MM.1S (cell line): ENCODE measurements at regions not wholly inside any gene's neighbourhood (a gene's known extent, or its start where the extent isn't known, plus 50 kb on each side); places are given as distances from the start of the nearest gene placed in this dataset.

Source experiments
- DNase-seq: peaks from one replicate; pipeline ENCODE4 v3.0.0-alpha.2; 2015
- H2AFZ ChIP-seq: fragments of 300-600 bp; sonication (generic); 2 replicates; pipeline ENCODE4 v1.6.0; 2016; ENCODE audit warnings: antibody characterized with exemption, low read length
- H3F3A ChIP-seq: fragments of 300-600 bp; sonication (generic); 2 replicates; pipeline ENCODE4 v1.6.1; 2016; ENCODE audit warnings: mild to moderate bottlenecking, antibody characterized with exemption, low read length, moderate library complexity, mixed read lengths; ENCODE audit not compliant: insufficient read depth
- H3K27ac ChIP-seq: fragments of 300-600 bp; sonication (generic); 2 replicates; pipeline ENCODE4 v1.5.1; 2016; ENCODE audit warnings: mild to moderate bottlenecking, low read length
- H3K27me3 ChIP-seq: fragments of 300-600 bp; sonication (generic); replicated peaks from 2 replicates; pipeline ENCODE4 v1.6.0; 2016; ENCODE audit warnings: low read length; ENCODE audit not compliant: insufficient read depth
- H3K36me3 ChIP-seq: fragments of 300-600 bp; sonication (generic); replicated peaks from 2 replicates; pipeline ENCODE4 v1.6.1; 2016; ENCODE audit warnings: mild to moderate bottlenecking, low read length, mixed read lengths; ENCODE audit not compliant: insufficient read depth
- H3K4me1 ChIP-seq: fragments of 300-600 bp; sonication (generic); 2 replicates; pipeline ENCODE4 v1.6.1; 2016; ENCODE audit warnings: low read length, mixed read lengths
- H3K4me2 ChIP-seq: fragments of 300-600 bp; sonication (generic); 2 replicates; pipeline ENCODE4 v1.6.0; 2016; ENCODE audit warnings: low read depth, low read length
- H3K4me3 ChIP-seq: fragments of 300-600 bp; sonication (generic); 2 replicates; pipeline ENCODE4 v1.5.1; 2016; ENCODE audit warnings: low read length, mixed read lengths
- H3K79me2 ChIP-seq: fragments of 300-600 bp; sonication (generic); 2 replicates; pipeline ENCODE4 v1.6.1; 2016; ENCODE audit warnings: mixed run types, low read length, mixed read lengths
- H3K9ac ChIP-seq: fragments of 300-600 bp; sonication (generic); 2 replicates; pipeline ENCODE4 v1.6.1; 2016; ENCODE audit warnings: low read length, mixed read lengths
- H3K9me2 ChIP-seq: fragments of 300-600 bp; sonication (generic); replicated peaks from 2 replicates; pipeline ENCODE4 v1.6.1; 2016; ENCODE audit warnings: mild to moderate bottlenecking, low read length, mixed read lengths; ENCODE audit not compliant: insufficient read depth
- H3K9me3 ChIP-seq: fragments of 300-600 bp; sonication (generic); replicated peaks from 2 replicates; pipeline ENCODE4 v1.6.1; 2016; ENCODE audit warnings: mild to moderate bottlenecking, low read length, mixed read lengths; ENCODE audit not compliant: insufficient read depth
- H4K20me1 ChIP-seq: fragments of 300-600 bp; sonication (generic); 2 replicates; pipeline ENCODE4 v1.6.1; 2016; ENCODE audit warnings: mild to moderate bottlenecking, low read length, moderate library complexity, mixed read lengths; ENCODE audit not compliant: insufficient read depth
- EZH2 ChIP-seq: fragments of 300-600 bp; sonication (generic); optimal IDR thresholded peaks from 2 replicates; pipeline ENCODE3; 2017; ENCODE audit warnings: low read depth, mild to moderate bottlenecking, antibody characterized with exemption, low read length, mixed read lengths
- EZH2phosphoT487 ChIP-seq: fragments of 300-600 bp; sonication (generic); IDR thresholded peaks from 2 replicates; pipeline ENCODE4 v1.6.1; 2018; ENCODE audit warnings: antibody characterized with exemption, low read length
- TF ChIP-seq, protein P1 (sequence below): fragments of 300-600 bp; sonication (generic); IDR thresholded peaks from 2 replicates; pipeline ENCODE4 v1.5.1; 2016; ENCODE audit warnings: antibody characterized with exemption, low read length, mixed read lengths

DNA sequence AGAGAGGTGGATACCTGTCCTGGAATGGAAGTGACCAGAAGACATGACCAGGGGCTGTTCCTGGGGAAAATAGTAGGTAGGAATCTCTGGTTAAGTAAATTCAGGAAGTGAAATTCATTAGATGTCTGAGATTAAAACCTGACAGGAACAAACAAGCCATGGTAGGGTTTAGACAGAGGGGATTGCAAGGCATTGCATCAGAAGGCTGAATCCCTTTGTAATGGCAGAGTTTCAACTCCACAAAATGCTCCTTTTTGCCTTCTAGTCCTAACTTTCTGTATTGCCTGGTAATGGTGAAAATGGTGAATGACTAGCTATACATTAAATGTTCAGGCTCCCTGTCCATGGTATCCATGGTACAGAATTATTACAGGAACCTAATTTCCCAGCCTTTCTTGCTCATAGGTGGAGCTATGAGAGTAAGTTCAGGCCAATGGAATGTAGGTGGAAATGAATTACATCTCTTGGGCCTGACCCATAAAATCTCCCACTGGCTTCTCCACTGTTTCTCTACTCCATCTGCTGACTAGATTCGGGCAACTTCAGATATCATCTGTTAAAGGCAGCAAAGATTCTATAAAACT lies 113.4 kb upstream of the CNTLN start:
- no peak overlapping the region for H2AFZ ChIP-seq
- no peaks in the 10 kb centered on the region for H3K36me3 ChIP-seq
- H4K20me1 ChIP-seq = no peaks in the 10 kb centered on the region
- no peak overlapping the region for H3K27ac ChIP-seq
- H3K9me2 ChIP-seq = no peaks in the 10 kb centered on the region
- no peaks in the 10 kb centered on the region for H3K79me2 ChIP-seq
- H3K9me3 ChIP-seq = no peaks in the 10 kb centered on the region
- no peak for DNase-seq
- H3K4me2 ChIP-seq = no peak overlapping the region
- H3K4me1 ChIP-seq = no peaks in the 10 kb centered on the region
- TF ChIP-seq, protein P1, sequence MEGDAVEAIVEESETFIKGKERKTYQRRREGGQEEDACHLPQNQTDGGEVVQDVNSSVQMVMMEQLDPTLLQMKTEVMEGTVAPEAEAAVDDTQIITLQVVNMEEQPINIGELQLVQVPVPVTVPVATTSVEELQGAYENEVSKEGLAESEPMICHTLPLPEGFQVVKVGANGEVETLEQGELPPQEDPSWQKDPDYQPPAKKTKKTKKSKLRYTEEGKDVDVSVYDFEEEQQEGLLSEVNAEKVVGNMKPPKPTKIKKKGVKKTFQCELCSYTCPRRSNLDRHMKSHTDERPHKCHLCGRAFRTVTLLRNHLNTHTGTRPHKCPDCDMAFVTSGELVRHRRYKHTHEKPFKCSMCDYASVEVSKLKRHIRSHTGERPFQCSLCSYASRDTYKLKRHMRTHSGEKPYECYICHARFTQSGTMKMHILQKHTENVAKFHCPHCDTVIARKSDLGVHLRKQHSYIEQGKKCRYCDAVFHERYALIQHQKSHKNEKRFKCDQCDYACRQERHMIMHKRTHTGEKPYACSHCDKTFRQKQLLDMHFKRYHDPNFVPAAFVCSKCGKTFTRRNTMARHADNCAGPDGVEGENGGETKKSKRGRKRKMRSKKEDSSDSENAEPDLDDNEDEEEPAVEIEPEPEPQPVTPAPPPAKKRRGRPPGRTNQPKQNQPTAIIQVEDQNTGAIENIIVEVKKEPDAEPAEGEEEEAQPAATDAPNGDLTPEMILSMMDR = no peak
- no peak for TF ChIP-seq EZH2phosphoT487
- no peak for TF ChIP-seq EZH2
- no peak overlapping the region for H3K9ac ChIP-seq
- no peaks in the 10 kb centered on the region for H3F3A ChIP-seq
- no peak overlapping the region for H3K4me3 ChIP-seq
- H3K27me3 ChIP-seq = no peaks in the 10 kb centered on the region

GRCh38 chr9:17019398-17019797 lies 115.4 kb upstream of the CNTLN start:
- no peaks in the 10 kb centered on the region for H3K9me3 ChIP-seq
- no peaks in the 10 kb centered on the region for H4K20me1 ChIP-seq
- no peak overlapping the region for H3K27ac ChIP-seq
- no peak overlapping the region for H2AFZ ChIP-seq
- no peak overlapping the region for H3K4me2 ChIP-seq
- no peaks in the 10 kb centered on the region for H3K79me2 ChIP-seq
- H3K27me3 ChIP-seq = no peaks in the 10 kb centered on the region
- H3K9me2 ChIP-seq = no peaks in the 10 kb centered on the region
- no peaks in the 10 kb centered on the region for H3F3A ChIP-seq
- H3K4me1 ChIP-seq = no peaks in the 10 kb centered on the region
- no peak overlapping the region for H3K4me3 ChIP-seq
- no peak for TF ChIP-seq EZH2phosphoT487
- TF ChIP-seq EZH2 = no peak
- TF ChIP-seq, protein P1 = no peak
- no peaks in the 10 kb centered on the region for H3K36me3 ChIP-seq
- H3K9ac ChIP-seq = no peak overlapping the region
- DNase-seq = no peak

DNA sequence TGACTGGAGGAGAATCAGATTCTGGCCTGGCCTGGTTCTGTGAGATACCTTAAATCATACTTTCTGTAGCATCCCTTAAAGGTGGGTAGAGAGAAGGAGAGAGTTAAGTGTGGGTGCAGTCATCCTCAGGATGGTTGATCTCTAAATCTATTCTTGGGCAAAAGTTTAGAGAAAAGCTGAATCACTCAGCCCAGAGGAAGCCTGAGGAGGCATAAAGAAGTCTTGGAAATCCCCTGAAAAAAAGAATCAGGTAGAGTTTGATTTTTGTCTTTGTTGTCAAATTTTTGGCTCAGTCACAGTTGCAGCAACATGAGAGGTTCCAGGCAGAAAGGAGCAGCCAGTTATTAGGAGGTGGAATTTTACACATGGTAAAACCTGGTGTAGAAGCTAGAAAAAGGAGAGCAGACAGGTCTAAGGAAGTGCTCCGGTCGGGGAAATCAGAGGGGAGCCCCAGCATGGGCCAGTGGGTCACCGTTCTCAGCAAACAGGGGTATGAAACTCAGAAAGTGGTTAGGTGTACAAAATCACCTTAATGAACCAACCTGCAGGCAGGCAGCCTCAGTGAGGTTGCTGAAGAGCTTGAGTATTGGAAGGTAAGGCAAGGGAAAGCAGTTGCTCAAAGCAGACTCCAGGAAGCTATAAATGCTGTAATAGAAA lies 116.2 kb upstream of the CNTLN start:
- Histone ChIP-seq H3F3A (no peaks in the 10 kb centered on the region), H2AFZ (no peak overlapping the region), H3K27ac (no peak overlapping the region), H3K4me1 (no peaks in the 10 kb centered on the region), H3K4me3 (no peak overlapping the region), H3K9me2 (no peaks in the 10 kb centered on the region), H3K79me2 (no peaks in the 10 kb centered on the region), H3K27me3 (no peaks in the 10 kb centered on the region), H4K20me1 (no peaks in the 10 kb centered on the region), H3K36me3 (no peaks in the 10 kb centered on the region), H3K4me2 (no peak overlapping the region), H3K9me3 (no peaks in the 10 kb centered on the region), H3K9ac (no peak overlapping the region)
- TF ChIP-seq EZH2phosphoT487 = no peak
- no peak for TF ChIP-seq EZH2
- TF ChIP-seq, protein P1 = no peak
- DNase-seq = peak; percentile 21
